H1 (cell line): ENCODE measurements at regions not wholly inside any gene's neighbourhood (a gene's known extent, or its start where the extent isn't known, plus 50 kb on each side); places are given as distances from the start of the nearest gene placed in this dataset.

Experiments used
- CTCF ChIA-PET: fragments of 300-600 bp; sonication (Branson Sonifier 250); formaldehyde crosslinking; loops from one replicate; lab custom pipeline; 2021; ENCODE audit not compliant: partially characterized antibody; lab: Charles Lee
- POLR2A ChIA-PET: fragments of 300-600 bp; sonication (Branson Sonifier 250); formaldehyde crosslinking; loops from one replicate; lab custom pipeline; 2021; ENCODE audit warnings: inconsistent platforms; ENCODE audit not compliant: partially characterized antibody; lab: Charles Lee
- DNase-seq, 2 experiments: peaks; one replicate each; pipeline versions ENCODE4 v3.0.0 to v3.0.0-alpha.2; 2010 to 2022; ENCODE audit warnings: low spot score in 2 of 2, low read depth in 1 of 2, mixed read lengths in 1 of 2
- FAIRE-seq: peaks from 2 replicates; lab custom pipeline; 2011; peaks lifted over from hg19 to GRCh38; lab: Jason Lieb, UNC
- H2AFZ ChIP-seq: 2 replicates; pipeline ENCODE4 v1.8.1; 2012; ENCODE audit warnings: low read length, inconsistent platforms
- H2AK5ac ChIP-seq: 2 replicates; pipeline ENCODE4 v1.6.1; 2013; ENCODE audit warnings: low read depth, low read length
- H2BK120ac ChIP-seq: replicated peaks from 2 replicates; pipeline ENCODE3; 2013; ENCODE audit warnings: low read depth, low read length, inconsistent platforms
- H2BK12ac ChIP-seq: 2 replicates; pipeline ENCODE4 v1.6.1; 2013; ENCODE audit warnings: low read depth, low read length
- H2BK15ac ChIP-seq: 2 replicates; pipeline ENCODE4 v1.6.1; 2013; ENCODE audit warnings: low read length
- H2BK20ac ChIP-seq: 2 replicates; pipeline ENCODE4 v1.6.1; 2013; ENCODE audit warnings: low read length
- H2BK5ac ChIP-seq: 2 replicates; pipeline ENCODE4 v1.6.1; 2013; ENCODE audit warnings: low read depth, low read length
- H3K14ac ChIP-seq: 2 replicates; pipeline ENCODE4 v1.6.1; 2013; ENCODE audit warnings: inconsistent platforms; ENCODE audit not compliant: insufficient read length
- H3K18ac ChIP-seq: 2 replicates; pipeline ENCODE4 v1.6.1; 2013; ENCODE audit warnings: low read length; ENCODE audit errors: extremely low read depth
- H3K23ac ChIP-seq: 2 replicates; pipeline ENCODE4 v1.6.1; 2013; ENCODE audit warnings: inconsistent platforms; ENCODE audit not compliant: insufficient read length
- H3K23me2 ChIP-seq: 2 replicates; pipeline ENCODE4 v1.6.1; 2013; ENCODE audit warnings: low read depth, low read length
- H3K27ac ChIP-seq: 2 replicates; pipeline ENCODE4 v1.6.1; 2011; ENCODE audit warnings: low read depth, low read length, inconsistent platforms
- H3K27me3 ChIP-seq, 4 experiments: replicated peaks in 1 of 4; 1 replicate in 1 of 4; 2 replicates in 3 of 4; pipeline versions ENCODE4 v1.6.1 to v1.8.1; 2011 to 2013; ENCODE audit warnings: low read length in 3 of 4, mild to moderate bottlenecking in 3 of 4, inconsistent platforms in 2 of 4, mixed read lengths in 2 of 4, moderate library complexity in 1 of 4; ENCODE audit not compliant: control insufficient read depth in 3 of 4, insufficient read depth in 3 of 4; ENCODE audit errors: extremely low read depth in 1 of 4
- H3K36me3 ChIP-seq, 4 experiments: 2 replicates each; pipeline versions ENCODE4 v1.6.1 to v1.8.1; 2011 to 2013; ENCODE audit warnings: mild to moderate bottlenecking in 4 of 4, low read length in 3 of 4, moderate library complexity in 2 of 4, control low read depth in 1 of 4, inconsistent platforms in 1 of 4; ENCODE audit not compliant: insufficient read depth in 4 of 4, control insufficient read depth in 2 of 4
- H3K4ac ChIP-seq: replicated peaks from 2 replicates; pipeline ENCODE3; 2013; ENCODE audit warnings: low read length, low read depth, mixed read lengths, inconsistent platforms; ENCODE audit not compliant: insufficient read length
- H3K4me1 ChIP-seq, 4 experiments: replicated peaks in 1 of 4; 1 replicate in 1 of 4; 2 replicates in 3 of 4; pipeline versions ENCODE4 v1.6.1 to v1.8.1; 2011 to 2013; ENCODE audit warnings: low read length in 3 of 4, inconsistent platforms in 2 of 4, mixed read lengths in 1 of 4; ENCODE audit not compliant: insufficient read depth in 4 of 4, control insufficient read depth in 3 of 4
- H3K4me2 ChIP-seq, 2 experiments: 2 replicates each; pipeline versions ENCODE4 v1.6.1 to v1.8.1; 2011 to 2013; ENCODE audit warnings: low read depth in 2 of 2, low read length in 2 of 2, control low read depth in 1 of 2, inconsistent platforms in 1 of 2, mild to moderate bottlenecking in 1 of 2; ENCODE audit not compliant: insufficient read depth in 1 of 2
- H3K4me3 ChIP-seq, 4 experiments: fragments of 200-600, 300-600 bp in 1 of 4; sonication (generic), shearing (Covaris generic), sonication (Bioruptor Twin) in 1 of 4; 2 replicates each; pipeline versions ENCODE4 v1.5.1 to v1.8.1; 2011 to 2016; ENCODE audit warnings: low read length in 4 of 4, low read depth in 3 of 4, control low read depth in 2 of 4, inconsistent platforms in 2 of 4, mild to moderate bottlenecking in 2 of 4, mixed read lengths in 1 of 4, moderate library complexity in 1 of 4; ENCODE audit not compliant: insufficient read depth in 2 of 4; ENCODE audit errors: extremely low read depth in 1 of 4
- H3K56ac ChIP-seq: replicated peaks from 2 replicates; pipeline ENCODE3; 2013; ENCODE audit warnings: low read depth, mild to moderate bottlenecking, mixed read lengths, low read length, inconsistent platforms; ENCODE audit not compliant: insufficient read length
- H3K79me1 ChIP-seq: 2 replicates; pipeline ENCODE4 v1.6.1; 2013; ENCODE audit warnings: low read depth, low read length, control low read depth
- H3K79me2 ChIP-seq, 2 experiments: 2 replicates each; pipeline versions ENCODE4 v1.6.1 to v1.8.1; 2012 to 2013; ENCODE audit warnings: low read length in 2 of 2, mild to moderate bottlenecking in 2 of 2, inconsistent platforms in 1 of 2; ENCODE audit not compliant: insufficient read depth in 2 of 2, control insufficient read depth in 1 of 2
- H3K9ac ChIP-seq, 4 experiments: replicated peaks in 1 of 4; 1 replicate in 1 of 4; 2 replicates in 3 of 4; pipeline versions ENCODE4 v1.6.1 to v1.8.1; 2011 to 2013; ENCODE audit warnings: low read depth in 3 of 4, low read length in 3 of 4, control low read depth in 2 of 4, mild to moderate bottlenecking in 2 of 4, moderate library complexity in 2 of 4, inconsistent platforms in 1 of 4; ENCODE audit errors: extremely low read depth in 1 of 4
- H3K9me3 ChIP-seq, 2 experiments: 2 replicates each; pipeline versions ENCODE4 v1.6.1 to v1.8.1; 2012 to 2013; ENCODE audit warnings: mild to moderate bottlenecking in 2 of 2, moderate library complexity in 2 of 2, control low read depth in 1 of 2, inconsistent platforms in 1 of 2, low read depth in 1 of 2, low read length in 1 of 2, mixed read lengths in 1 of 2; ENCODE audit not compliant: insufficient read depth in 2 of 2
- H4K20me1 ChIP-seq, 2 experiments: replicated peaks in 1 of 2; 2 replicates each; pipeline versions ENCODE3 to v1.8.1; 2011 to 2013; ENCODE audit warnings: inconsistent platforms in 2 of 2, low read length in 2 of 2, mild to moderate bottlenecking in 1 of 2; ENCODE audit not compliant: insufficient read depth in 2 of 2, control insufficient read depth in 1 of 2
- H4K5ac ChIP-seq: 2 replicates; pipeline ENCODE4 v1.6.1; 2013; ENCODE audit warnings: low read length, low read depth, mixed read lengths, inconsistent platforms; ENCODE audit not compliant: insufficient read length
- H4K8ac ChIP-seq: 2 replicates; pipeline ENCODE4 v1.8.0; 2013; ENCODE audit warnings: mild to moderate bottlenecking, moderate library complexity, low read length, inconsistent platforms; ENCODE audit not compliant: insufficient read depth; ENCODE audit errors: extremely low read depth
- H4K91ac ChIP-seq: replicated peaks from 2 replicates; pipeline ENCODE3; 2013; ENCODE audit warnings: low read length, mixed read lengths, inconsistent platforms; ENCODE audit not compliant: insufficient read length
- CBX8 ChIP-seq: fragments of 300-800, 300-1000 bp; sonication (generic); IDR thresholded peaks from 2 replicates; pipeline ENCODE4 v1.7.1; 2016; ENCODE audit warnings: low read depth, low read length, borderline replicate concordance
- E2F6 ChIP-seq: IDR thresholded peaks from 2 replicates; pipeline ENCODE4 v1.6.1; 2012; ENCODE audit warnings: inconsistent platforms
- WGBS, 2 experiments: shearing (Covaris generic) in 1 of 2; methylation state at CpG; one replicate each; pipeline versions ENCODE4 v1.1.6 to v1.1.7; 2013 to 2015; ENCODE audit warnings: low lambda C conversion rate in 2 of 2, mixed read lengths in 2 of 2, inconsistent platforms in 1 of 2, low coverage in 1 of 2, missing lambda C conversion rate in 1 of 2; ENCODE audit not compliant: insufficient replicate concordance in 2 of 2, insufficient coverage in 1 of 2, insufficient read length in 1 of 2; ENCODE audit errors: extremely low coverage in 1 of 2, missing lambda C conversion rate in 1 of 2; 5-methylcytosine and 5-hydroxymethylcytosine counted together

- Histone ChIP-seq H4K20me1 (no peaks in the 10 kb centered on the region), H4K91ac (no peak overlapping the region), H3K14ac (no peak overlapping the region), H3K4ac (no peak overlapping the region), H3K4me3 (no peak overlapping the region), H4K8ac (no peak overlapping the region), H3K36me3 (no peaks in the 10 kb centered on the region), H3K23ac (no peak overlapping the region), H4K5ac (no peak overlapping the region), H3K79me2 (no peaks in the 10 kb centered on the region), H3K27me3 (no peaks in the 10 kb centered on the region), H2BK20ac (no peak overlapping the region), H2BK15ac (no peak overlapping the region), H3K27ac (no peak overlapping the region), H2AFZ (no peak overlapping the region), H3K4me1 (no peaks in the 10 kb centered on the region), H3K9me3 (no peaks in the 10 kb centered on the region), H2BK5ac (no peak overlapping the region), H2BK12ac (no peak overlapping the region), H3K9ac (no peak overlapping the region), H3K79me1 (no peaks in the 10 kb centered on the region), H3K4me2 (no peak overlapping the region), H2BK120ac (no peak overlapping the region), H3K23me2 (no peaks in the 10 kb centered on the region), H2AK5ac (no peak overlapping the region), H3K18ac (no peak overlapping the region), H3K56ac (no peak overlapping the region)
- WGBS, 2 experiments: 100% methylated on average over 3 of the region's 3 CpGs; no CpG with 5 or more reads in 1 of the 2 experiments
- ChIA-PET POLR2A (no interaction called here), CTCF (interaction anchor here (1.1 to 1.8 kb wide), 3 partner anchors 15 to 196 kb away, joined by 3 to 8 read pairs (median 3); no protein-coding TSS in a partner anchor)
- no peak for TF ChIP-seq CBX8
- TF ChIP-seq E2F6: no peak
- DNase-seq (no peak), FAIRE-seq (no peak)
Observed at GRCh38 chr4:126209147-126209546, 894.4 kb downstream of the FAT4 start.
